ENCODE measurements at regions not wholly inside any gene's neighbourhood (a gene's known extent, or its start where the extent isn't known, plus 50 kb on each side); places are given as distances from the start of the nearest gene placed in this dataset.

- no peak for TF ChIP-seq RAD21 (IDR thresholded peaks at IDR 0.05; ENCODE audit: low read length)
These were observed 59.0 kb upstream of the TMEFF2 start (continued) for GRCh38 chr2:192253692-192254091.

GRCh38 chr2:192250961-192251360 is 56.2 kb upstream of the TMEFF2 start:
- Histone ChIP-seq H3K79me2 (ENCODE audit: insufficient read depth) (no peaks in the 10 kb centered on the region), H3F3A (replicated peaks; ENCODE audit: insufficient read depth) (no peaks in the 10 kb centered on the region), H3K36me3 (replicated peaks in 1 of 2; ENCODE audit: control insufficient read depth in 1 of 2, insufficient read depth in 2 of 2, low read length in 1 of 2) (no peaks in the 10 kb centered on the region), H3K9me3 (no peaks in the 10 kb centered on the region), H3K9ac (no peak overlapping the region), H3K27me3 (ENCODE audit: insufficient read depth) (no peaks in the 10 kb centered on the region), H4K20me1 (ENCODE audit: insufficient read depth) (no peaks in the 10 kb centered on the region), H3K9me2 (no peaks in the 10 kb centered on the region), H3K4me1 (ENCODE audit: control insufficient read depth in 1 of 2, insufficient read depth in 2 of 2, low read depth in 1 of 2, low read length in 1 of 2) (peaks cover 3 to 8% of the 10 kb centered on the region in 2 experiments; a peak in 2 of 4 replicates), H3K27ac (ENCODE audit: low read depth in 2 of 2, low read length in 1 of 2) (no peak overlapping the region), H3K4me3 (ENCODE audit: low read depth in 2 of 2, low read length in 1 of 2) (no peak overlapping the region), H3K4me2 (no peak overlapping the region), H2AFZ (ENCODE audit: low read depth) (no peak overlapping the region)
- no peak for DNase-seq
- TF ChIP-seq RFX5 (IDR thresholded peaks at IDR 0.05; ENCODE audit: low read length) (no peak), GATA2 (CRISPR knock-in tag; IDR thresholded peaks at IDR 0.05) (peak; percentile 16; the same call in 1 of the 2 replicates)
- CTCF ChIA-PET = no interaction called here
- POLR2A ChIA-PET = no interaction called here

- Histone ChIP-seq H3K36me3 (replicated peaks in 1 of 2; ENCODE audit: control insufficient read depth in 1 of 2, insufficient read depth in 2 of 2, low read length in 1 of 2) (no peaks in the 10 kb centered on the region), H3F3A (replicated peaks; ENCODE audit: insufficient read depth) (no peaks in the 10 kb centered on the region), H3K9me3 (no peaks in the 10 kb centered on the region), H3K27ac (ENCODE audit: low read depth in 2 of 2, low read length in 1 of 2) (no peak overlapping the region), H4K20me1 (ENCODE audit: insufficient read depth) (no peaks in the 10 kb centered on the region), H3K4me3 (ENCODE audit: low read depth in 2 of 2, low read length in 1 of 2) (no peak overlapping the region), H3K27me3 (ENCODE audit: insufficient read depth) (no peaks in the 10 kb centered on the region), H3K9me2 (no peaks in the 10 kb centered on the region), H3K4me1 (ENCODE audit: control insufficient read depth in 1 of 2, insufficient read depth in 2 of 2, low read depth in 1 of 2, low read length in 1 of 2) (peaks cover 3 to 8% of the 10 kb centered on the region in 2 experiments; a peak in 2 of 4 replicates), H3K9ac (no peak overlapping the region), H3K79me2 (ENCODE audit: insufficient read depth) (no peaks in the 10 kb centered on the region), H2AFZ (ENCODE audit: low read depth) (no peak overlapping the region), H3K4me2 (no peak overlapping the region)
- 77% methylated on average over 3 of the region's 3 CpGs for WGBS (ENCODE audit: low lambda C conversion rate)
- ChIA-PET CTCF (interaction anchor here (1.0 kb wide), 1 partner anchor 19 kb away, joined by 3 read pairs; no protein-coding TSS in a partner anchor), POLR2A (no interaction called here)
- no peak for DNase-seq
- TF ChIP-seq NRF1 (IDR thresholded peaks at IDR 0.05; ENCODE audit: low read depth, low read length) (no peak), TEAD4 (IDR thresholded peaks at IDR 0.05; ENCODE audit: borderline replicate concordance, insufficient read depth) (no peak), GABPA (IDR thresholded peaks at IDR 0.05; ENCODE audit: low read depth) (no peak), EZH2phosphoT487 (IDR thresholded peaks at IDR 0.05; ENCODE audit: borderline replicate concordance, low read depth) (no peak), FOXJ3 (CRISPR knock-in tag; IDR thresholded peaks at IDR 0.05) (no peak), SIN3A (IDR thresholded peaks at IDR 0.05; ENCODE audit: borderline replicate concordance, low read depth, low read length) (no peak), YY1 (IDR thresholded peaks at IDR 0.05; ENCODE audit: low read depth) (no peak), MEF2A (IDR thresholded peaks at IDR 0.05; ENCODE audit: borderline replicate concordance, low read depth) (no peak)
- TF ChIP-seq, protein P1, sequence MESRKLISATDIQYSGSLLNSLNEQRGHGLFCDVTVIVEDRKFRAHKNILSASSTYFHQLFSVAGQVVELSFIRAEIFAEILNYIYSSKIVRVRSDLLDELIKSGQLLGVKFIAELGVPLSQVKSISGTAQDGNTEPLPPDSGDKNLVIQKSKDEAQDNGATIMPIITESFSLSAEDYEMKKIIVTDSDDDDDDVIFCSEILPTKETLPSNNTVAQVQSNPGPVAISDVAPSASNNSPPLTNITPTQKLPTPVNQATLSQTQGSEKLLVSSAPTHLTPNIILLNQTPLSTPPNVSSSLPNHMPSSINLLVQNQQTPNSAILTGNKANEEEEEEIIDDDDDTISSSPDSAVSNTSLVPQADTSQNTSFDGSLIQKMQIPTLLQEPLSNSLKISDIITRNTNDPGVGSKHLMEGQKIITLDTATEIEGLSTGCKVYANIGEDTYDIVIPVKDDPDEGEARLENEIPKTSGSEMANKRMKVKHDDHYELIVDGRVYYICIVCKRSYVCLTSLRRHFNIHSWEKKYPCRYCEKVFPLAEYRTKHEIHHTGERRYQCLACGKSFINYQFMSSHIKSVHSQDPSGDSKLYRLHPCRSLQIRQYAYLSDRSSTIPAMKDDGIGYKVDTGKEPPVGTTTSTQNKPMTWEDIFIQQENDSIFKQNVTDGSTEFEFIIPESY (IDR thresholded peaks at IDR 0.05; ENCODE audit: borderline replicate concordance, low read depth) = no peak
These were observed 52.7 kb upstream of the TMEFF2 start for GRCh38 chr2:192247456-192247855.
